K562 (cell line): ENCODE measurements at regions not wholly inside any gene's neighbourhood (a gene's known extent, or its start where the extent isn't known, plus 50 kb on each side); places are given as distances from the start of the nearest gene placed in this dataset.

ENCODE experiments used
- ATAC-seq: fragments of 200-7000 bp; cut with Tn5 transposase; 3 replicates; pipeline ENCODE4 v1.9.1; 2020; ENCODE audit warnings: moderate library complexity
- BruUV-seq: library from RNA; stranded (reverse); fragments of 400-500 nt; replicated peaks from 2 replicates; lab custom pipeline; 2021; lab: Mats Ljungman, UMichigan
- CTCF ChIA-PET: fragments of 300-600 bp; formaldehyde crosslinking; extraction: SDS; loops from one replicate; lab custom pipeline; 2021; ENCODE audit warnings: low intra/inter-chr PET ratio; lab: Yijun Ruan, JAX
- POLR2A ChIA-PET: fragments of 300-600, 350-650 bp; sonication (Branson Sonifier 250); formaldehyde crosslinking; extraction: SDS; loops from one replicate; lab custom pipeline; 2021; ENCODE audit warnings: antibody characterized with exemption, inconsistent platforms; lab: Yijun Ruan, JAX
- DNase-seq, 4 experiments: peaks; one replicate each; pipeline versions ENCODE4 v3.0.0 to v3.0.0-alpha.2; 2011 to 2018; ENCODE audit warnings: low spot score in 3 of 4, mixed read lengths in 3 of 4; ENCODE audit errors: extremely low read depth in 1 of 4
- FAIRE-seq: peaks from 2 replicates; lab custom pipeline; 2011; peaks lifted over from hg19 to GRCh38; lab: Jason Lieb, UNC
- H2AFZ ChIP-seq: 2 replicates; pipeline ENCODE4 v1.6.0; 2011; ENCODE audit warnings: low read depth, low read length, control low read depth, inconsistent platforms
- H3K27ac ChIP-seq: fragments of 200-600 bp; 3 replicates; pipeline ENCODE4 v1.8.0; 2011; ENCODE audit warnings: low read depth, mild to moderate bottlenecking, control low read depth, inconsistent platforms, low read length, moderate library complexity, mixed read lengths; ENCODE audit errors: extremely low read depth
- H3K27me3 ChIP-seq, 2 experiments: fragments of 300-600 bp in 1 of 2; 2 replicates in 1 of 2; 3 replicates in 1 of 2; pipeline versions ENCODE4 v1.6.0 to v1.8.0; 2011; ENCODE audit warnings: inconsistent platforms in 2 of 2, low read length in 2 of 2, mild to moderate bottlenecking in 1 of 2, mixed read lengths in 1 of 2, moderate library complexity in 1 of 2; ENCODE audit not compliant: control insufficient read depth in 2 of 2, insufficient read depth in 2 of 2
- H3K36me3 ChIP-seq: fragments of 300-600 bp; 3 replicates; pipeline ENCODE4 v1.8.0; 2011; ENCODE audit warnings: mild to moderate bottlenecking, low read length, inconsistent platforms; ENCODE audit not compliant: control insufficient read depth, insufficient read depth
- H3K4me1 ChIP-seq, 2 experiments: fragments of 200-600 bp in 1 of 2; replicated peaks in 1 of 2; 2 replicates in 1 of 2; 3 replicates in 1 of 2; pipeline versions ENCODE4 v1.5.1 to v1.8.0; 2011; ENCODE audit warnings: inconsistent platforms in 2 of 2, low read length in 2 of 2, mild to moderate bottlenecking in 1 of 2, mixed read lengths in 1 of 2, moderate library complexity in 1 of 2; ENCODE audit not compliant: control insufficient read depth in 2 of 2, insufficient read depth in 2 of 2
- H3K4me2 ChIP-seq: 2 replicates; pipeline ENCODE4 v1.6.1; 2011; ENCODE audit warnings: low read length, control low read depth, inconsistent platforms, mixed read lengths; ENCODE audit not compliant: insufficient read depth
- H3K4me3 ChIP-seq: fragments of 200-600 bp; sonication (generic), shearing (Covaris generic); 2 replicates; pipeline ENCODE4 v1.5.1; 2016; ENCODE audit warnings: control low read depth, inconsistent platforms
- H3K79me2 ChIP-seq: fragments of 200-600 bp; 3 replicates; pipeline ENCODE4 v1.8.0; 2011; ENCODE audit warnings: low read length, inconsistent platforms; ENCODE audit not compliant: control insufficient read depth, insufficient read depth
- H3K9ac ChIP-seq, 2 experiments: 2 replicates each; pipeline versions ENCODE4 v1.6.0 to v1.6.1; 2011; ENCODE audit warnings: low read depth in 2 of 2, low read length in 2 of 2, control low read depth in 1 of 2, inconsistent platforms in 1 of 2, mild to moderate bottlenecking in 1 of 2, mixed read lengths in 1 of 2; ENCODE audit not compliant: insufficient read depth in 1 of 2
- H3K9me1 ChIP-seq: one replicate; pipeline ENCODE4 v1.6.0; 2011; ENCODE audit warnings: inconsistent platforms, mild to moderate bottlenecking, low read length, moderate library complexity; ENCODE audit not compliant: control insufficient read depth, insufficient read depth
- H3K9me3 ChIP-seq: replicated peaks from 2 replicates; pipeline ENCODE4 v1.5.1; 2011; ENCODE audit warnings: low read depth, low read length, inconsistent platforms; ENCODE audit not compliant: control insufficient read depth, insufficient read depth
- H4K20me1 ChIP-seq: replicated peaks from 2 replicates; pipeline ENCODE4 v1.6.1; 2011; ENCODE audit warnings: low read length, inconsistent platforms, mixed read lengths; ENCODE audit not compliant: control insufficient read depth, insufficient read depth
- CBFA2T3 ChIP-seq: fragments of 450-650 bp; IDR thresholded peaks from 2 replicates; pipeline ENCODE4 v1.6.1; 2017
- DMBX1 ChIP-seq: fragments of 250-450 bp; sonication (Bioruptor Pico); IDR thresholded peaks from 2 replicates; pipeline ENCODE4 v1.8.0; 2022; ENCODE audit warnings: inconsistent platforms, mild to moderate bottlenecking, moderate library complexity, borderline replicate concordance
- HDAC2 ChIP-seq: fragments of 450-650 bp; IDR thresholded peaks from 2 replicates; pipeline ENCODE4 v1.6.1; 2016; ENCODE audit warnings: mild to moderate bottlenecking
- IRF2 ChIP-seq: sonication (generic); formaldehyde crosslinking; IDR thresholded peaks from 2 replicates; pipeline ENCODE4 v1.8.1; 2022; ENCODE audit warnings: mild to moderate bottlenecking, missing genetic modification reagents
- MTF1 ChIP-seq: fragments of 250-450 bp; sonication (Bioruptor Pico); IDR thresholded peaks from 2 replicates; pipeline ENCODE4 v1.9.0; 2021; ENCODE audit warnings: moderate library complexity, mild to moderate bottlenecking, inconsistent platforms, borderline replicate concordance
- RBM17 ChIP-seq: fragments of 200-400 bp; formaldehyde crosslinking; IDR thresholded peaks from 2 replicates; pipeline ENCODE4 v1.6.1; 2017; ENCODE audit warnings: low read depth, mild to moderate bottlenecking, low read length, borderline replicate concordance
- RNF2 ChIP-seq: sonication (generic); IDR thresholded peaks from 2 replicates; pipeline ENCODE4 v1.6.1; 2016
- TGIF2 ChIP-seq: sonication (generic); formaldehyde crosslinking; IDR thresholded peaks from 2 replicates; pipeline ENCODE4 v1.8.1; 2022; ENCODE audit warnings: mild to moderate bottlenecking, missing genetic modification reagents, moderate library complexity
- WGBS: fragments of 100-300 bp; shearing (Covaris generic); methylation state at CpG from one replicate; pipeline ENCODE4 v1.1.6; 2016; ENCODE audit warnings: low coverage, mixed read lengths; ENCODE audit not compliant: insufficient coverage; ENCODE audit errors: missing lambda C conversion rate; 5-methylcytosine and 5-hydroxymethylcytosine counted together
- in situ Hi-C: fragments of 300-500 bp; cut with MboI; formaldehyde crosslinking; loops from 4 replicates; pipeline ENCODE4 v1.15.0; 2018; ENCODE audit warnings: inconsistent platforms, mixed read lengths
- intact Hi-C: fragments of 100-400 bp; cut with micrococcal nuclease; formaldehyde crosslinking; loops from 2 replicates; pipeline ENCODE4 v1.14.2; 2022
- TF ChIP-seq, protein P1 (sequence below): fragments of 450-650 bp; IDR thresholded peaks from 2 replicates; pipeline ENCODE4 v1.7.1; 2018; ENCODE audit warnings: mild to moderate bottlenecking, low read depth; ENCODE audit not compliant: partially characterized antibody
- TF ChIP-seq, protein P2 (sequence below): fragments of 450-650 bp; IDR thresholded peaks from 2 replicates; pipeline ENCODE4 v1.6.1; 2016; ENCODE audit warnings: mild to moderate bottlenecking
- TF ChIP-seq, protein P3 (sequence below): fragments of 250-450 bp; sonication (Bioruptor Pico); IDR thresholded peaks from 2 replicates; pipeline ENCODE4 v1.8.0; 2021; ENCODE audit warnings: borderline replicate concordance, mild to moderate bottlenecking, moderate library complexity; ENCODE audit not compliant: poor library complexity, severe bottlenecking
- TF ChIP-seq, protein P4 (sequence below): fragments of 250-450 bp; sonication (Bioruptor Pico); IDR thresholded peaks from 2 replicates; pipeline ENCODE4 v1.8.0; 2022; ENCODE audit warnings: inconsistent platforms, mild to moderate bottlenecking, moderate library complexity, borderline replicate concordance

DNA sequence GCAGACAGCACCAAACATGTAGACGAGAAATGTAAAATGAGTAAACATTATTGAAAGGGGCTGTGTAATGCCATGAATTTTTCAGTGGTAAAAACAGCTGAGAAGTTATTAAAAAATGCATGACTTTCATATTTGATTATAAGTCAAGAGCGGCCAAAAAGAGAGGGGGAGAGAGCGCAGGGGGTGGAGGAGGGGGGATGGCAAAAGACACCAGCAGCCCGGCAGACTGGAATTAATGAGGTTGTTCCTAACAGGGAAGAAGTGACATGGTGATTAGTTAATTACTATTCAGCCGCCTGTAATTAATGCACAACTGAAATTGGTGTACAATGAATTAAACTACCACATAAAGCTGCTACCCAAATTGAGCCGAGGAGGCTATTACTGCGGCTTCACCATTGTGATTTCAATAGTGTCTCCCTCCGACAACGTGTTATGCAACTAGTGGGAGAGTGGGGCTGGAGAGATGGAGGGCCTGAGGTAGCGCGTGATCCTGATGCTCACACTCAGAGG is 89.1 kb upstream of the VSTM2B start:
- in situ Hi-C loops: no loop called here
- TF ChIP-seq MTF1 (CRISPR knock-in tag): no peak
- no peak for TF ChIP-seq IRF2 (CRISPR knock-in tag)
- TF ChIP-seq RBM17: no peak
- TF ChIP-seq, protein P1, sequence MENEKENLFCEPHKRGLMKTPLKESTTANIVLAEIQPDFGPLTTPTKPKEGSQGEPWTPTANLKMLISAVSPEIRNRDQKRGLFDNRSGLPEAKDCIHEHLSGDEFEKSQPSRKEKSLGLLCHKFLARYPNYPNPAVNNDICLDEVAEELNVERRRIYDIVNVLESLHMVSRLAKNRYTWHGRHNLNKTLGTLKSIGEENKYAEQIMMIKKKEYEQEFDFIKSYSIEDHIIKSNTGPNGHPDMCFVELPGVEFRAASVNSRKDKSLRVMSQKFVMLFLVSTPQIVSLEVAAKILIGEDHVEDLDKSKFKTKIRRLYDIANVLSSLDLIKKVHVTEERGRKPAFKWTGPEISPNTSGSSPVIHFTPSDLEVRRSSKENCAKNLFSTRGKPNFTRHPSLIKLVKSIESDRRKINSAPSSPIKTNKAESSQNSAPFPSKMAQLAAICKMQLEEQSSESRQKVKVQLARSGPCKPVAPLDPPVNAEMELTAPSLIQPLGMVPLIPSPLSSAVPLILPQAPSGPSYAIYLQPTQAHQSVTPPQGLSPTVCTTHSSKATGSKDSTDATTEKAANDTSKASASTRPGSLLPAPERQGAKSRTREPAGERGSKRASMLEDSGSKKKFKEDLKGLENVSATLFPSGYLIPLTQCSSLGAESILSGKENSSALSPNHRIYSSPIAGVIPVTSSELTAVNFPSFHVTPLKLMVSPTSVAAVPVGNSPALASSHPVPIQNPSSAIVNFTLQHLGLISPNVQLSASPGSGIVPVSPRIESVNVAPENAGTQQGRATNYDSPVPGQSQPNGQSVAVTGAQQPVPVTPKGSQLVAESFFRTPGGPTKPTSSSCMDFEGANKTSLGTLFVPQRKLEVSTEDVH: no peak
- TF ChIP-seq, protein P2, sequence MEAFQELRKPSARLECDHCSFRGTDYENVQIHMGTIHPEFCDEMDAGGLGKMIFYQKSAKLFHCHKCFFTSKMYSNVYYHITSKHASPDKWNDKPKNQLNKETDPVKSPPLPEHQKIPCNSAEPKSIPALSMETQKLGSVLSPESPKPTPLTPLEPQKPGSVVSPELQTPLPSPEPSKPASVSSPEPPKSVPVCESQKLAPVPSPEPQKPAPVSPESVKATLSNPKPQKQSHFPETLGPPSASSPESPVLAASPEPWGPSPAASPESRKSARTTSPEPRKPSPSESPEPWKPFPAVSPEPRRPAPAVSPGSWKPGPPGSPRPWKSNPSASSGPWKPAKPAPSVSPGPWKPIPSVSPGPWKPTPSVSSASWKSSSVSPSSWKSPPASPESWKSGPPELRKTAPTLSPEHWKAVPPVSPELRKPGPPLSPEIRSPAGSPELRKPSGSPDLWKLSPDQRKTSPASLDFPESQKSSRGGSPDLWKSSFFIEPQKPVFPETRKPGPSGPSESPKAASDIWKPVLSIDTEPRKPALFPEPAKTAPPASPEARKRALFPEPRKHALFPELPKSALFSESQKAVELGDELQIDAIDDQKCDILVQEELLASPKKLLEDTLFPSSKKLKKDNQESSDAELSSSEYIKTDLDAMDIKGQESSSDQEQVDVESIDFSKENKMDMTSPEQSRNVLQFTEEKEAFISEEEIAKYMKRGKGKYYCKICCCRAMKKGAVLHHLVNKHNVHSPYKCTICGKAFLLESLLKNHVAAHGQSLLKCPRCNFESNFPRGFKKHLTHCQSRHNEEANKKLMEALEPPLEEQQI: no peak
- no peak for TF ChIP-seq HDAC2
- no peak for TF ChIP-seq RNF2
- TF ChIP-seq, protein P3, sequence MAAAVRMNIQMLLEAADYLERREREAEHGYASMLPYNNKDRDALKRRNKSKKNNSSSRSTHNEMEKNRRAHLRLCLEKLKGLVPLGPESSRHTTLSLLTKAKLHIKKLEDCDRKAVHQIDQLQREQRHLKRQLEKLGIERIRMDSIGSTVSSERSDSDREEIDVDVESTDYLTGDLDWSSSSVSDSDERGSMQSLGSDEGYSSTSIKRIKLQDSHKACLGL (CRISPR knock-in tag): no peak
- TF ChIP-seq TGIF2 (CRISPR knock-in tag): no peak
- no peak for TF ChIP-seq CBFA2T3
- TF ChIP-seq, protein P4, sequence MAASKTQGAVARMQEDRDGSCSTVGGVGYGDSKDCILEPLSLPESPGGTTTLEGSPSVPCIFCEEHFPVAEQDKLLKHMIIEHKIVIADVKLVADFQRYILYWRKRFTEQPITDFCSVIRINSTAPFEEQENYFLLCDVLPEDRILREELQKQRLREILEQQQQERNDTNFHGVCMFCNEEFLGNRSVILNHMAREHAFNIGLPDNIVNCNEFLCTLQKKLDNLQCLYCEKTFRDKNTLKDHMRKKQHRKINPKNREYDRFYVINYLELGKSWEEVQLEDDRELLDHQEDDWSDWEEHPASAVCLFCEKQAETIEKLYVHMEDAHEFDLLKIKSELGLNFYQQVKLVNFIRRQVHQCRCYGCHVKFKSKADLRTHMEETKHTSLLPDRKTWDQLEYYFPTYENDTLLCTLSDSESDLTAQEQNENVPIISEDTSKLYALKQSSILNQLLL (CRISPR knock-in tag): no peak
- TF ChIP-seq DMBX1 (CRISPR knock-in tag): no peak
- H3K9me1 ChIP-seq: peaks cover 3% of the 10 kb centered on the region
- H3K9ac ChIP-seq: no peak overlapping the region
- FAIRE-seq: no peak
- no peaks in the 10 kb centered on the region for H3K9me3 ChIP-seq
- H3K27ac ChIP-seq: no peak overlapping the region
- no peak overlapping the region for H2AFZ ChIP-seq
- WGBS: 0% methylated on average over 9 of the region's 11 CpGs
- ChIA-PET CTCF (no interaction called here), POLR2A (no interaction called here)
- H3K4me2 ChIP-seq: no peak overlapping the region
- no peaks in the 10 kb centered on the region for H3K36me3 ChIP-seq
- BruUV-seq: no TSS peak
- no peak overlapping the region for H3K4me3 ChIP-seq
- H3K4me1 ChIP-seq: no peaks in the 10 kb centered on the region
- no peaks in the 10 kb centered on the region for H3K79me2 ChIP-seq
- no peaks in the 10 kb centered on the region; the same call in 1 of the 2 replicates for H4K20me1 ChIP-seq
- ATAC-seq: no peak
- no peaks in the 10 kb centered on the region for H3K27me3 ChIP-seq
- intact Hi-C loops: no loop called here
- no peak for DNase-seq
